OCI-LY3 (cell line): ENCODE measurements at regions not wholly inside any gene's neighbourhood (a gene's known extent, or its start where the extent isn't known, plus 50 kb on each side); places are given as distances from the start of the nearest gene placed in this dataset.
"Not testable (repeated sequence)": the region's sequence is repeated elsewhere in the genome, so short reads cannot be mapped to it uniquely, and the experiment has no call there.

ENCODE experiments used
- H2AFZ ChIP-seq: fragments of 200-600, 300-600 bp; shearing (Covaris generic); 2 replicates; pipeline ENCODE4 v1.6.0; 2014; ENCODE audit warnings: antibody characterized with exemption, low read depth, low read length
- H3K27ac ChIP-seq: fragments of 200-600, 300-600 bp; sonication (generic); 2 replicates; pipeline ENCODE4 v1.5.1; 2014; ENCODE audit warnings: mild to moderate bottlenecking, low read length, moderate library complexity, mixed read lengths
- H3K27me3 ChIP-seq: fragments of 200-600, 300-600 bp; sonication (generic); 2 replicates; pipeline ENCODE4 v1.6.1; 2014; ENCODE audit warnings: low read depth, low read length, mixed read lengths
- H3K36me3 ChIP-seq: fragments of 200-600, 300-600 bp; sonication (generic); replicated peaks from 2 replicates; pipeline ENCODE3; 2014; ENCODE audit warnings: low read depth, low read length, mixed read lengths
- H3K4me1 ChIP-seq: fragments of 300-600, 200-600 bp; sonication (generic); 2 replicates; pipeline ENCODE4 v1.6.1; 2014; ENCODE audit warnings: low read length, mixed read lengths
- H3K4me2 ChIP-seq: fragments of 200-600, 300-600 bp; sonication (generic); 2 replicates; pipeline ENCODE4 v1.6.1; 2014; ENCODE audit warnings: low read length, mixed read lengths
- H3K4me3 ChIP-seq: fragments of 300-600, 200-600 bp; sonication (generic); 2 replicates; pipeline ENCODE4 v1.5.1; 2014; ENCODE audit warnings: antibody characterized with exemption, mild to moderate bottlenecking, low read length, moderate library complexity
- H3K79me2 ChIP-seq: fragments of 300-600, 200-600 bp; shearing (Covaris generic); 2 replicates; pipeline ENCODE4 v1.6.1; 2014; ENCODE audit warnings: mild to moderate bottlenecking, low read length, mixed read lengths
- H3K9ac ChIP-seq: fragments of 300-600, 200-600 bp; shearing (Covaris generic); 2 replicates; pipeline ENCODE4 v1.6.0; 2014; ENCODE audit warnings: mild to moderate bottlenecking, low read length, moderate library complexity
- H3K9me3 ChIP-seq: fragments of 200-600, 300-600 bp; shearing (Covaris generic); 2 replicates; pipeline ENCODE4 v1.6.1; 2014; ENCODE audit warnings: low read length, mixed read lengths; ENCODE audit not compliant: insufficient read depth
- H4K20me1 ChIP-seq: fragments of 200-600, 300-600 bp; sonication (generic); 2 replicates; pipeline ENCODE4 v1.6.1; 2016; ENCODE audit warnings: low read length, mixed read lengths; ENCODE audit not compliant: insufficient read depth
- EZH2phosphoT487 ChIP-seq: fragments of 200-600 bp; shearing (Covaris generic); IDR thresholded peaks from 2 replicates; pipeline ENCODE4 v1.6.1; 2018; ENCODE audit warnings: antibody characterized with exemption, mixed run types, low read depth
- TF ChIP-seq, protein P1 (sequence below): fragments of 200-600, 300-600 bp; sonication (generic); IDR thresholded peaks from 2 replicates; pipeline ENCODE4 v1.5.1; 2014; ENCODE audit warnings: antibody characterized with exemption, low read length, low read depth

- Histone ChIP-seq H3K27me3 (no peaks in the 10 kb centered on the region), H3K4me2 (no peak overlapping the region), H3K27ac (no peak overlapping the region), H3K9ac (no peak overlapping the region), H3K79me2 (no peaks in the 10 kb centered on the region), H3K4me1 (peaks cover 11% of the 10 kb centered on the region), H2AFZ (no peak overlapping the region), H3K4me3 (no peak overlapping the region), H3K9me3 (no peaks in the 10 kb centered on the region), H4K20me1 (no peaks in the 10 kb centered on the region), H3K36me3 (no peaks in the 10 kb centered on the region)
- no peak for TF ChIP-seq EZH2phosphoT487
- TF ChIP-seq, protein P1, sequence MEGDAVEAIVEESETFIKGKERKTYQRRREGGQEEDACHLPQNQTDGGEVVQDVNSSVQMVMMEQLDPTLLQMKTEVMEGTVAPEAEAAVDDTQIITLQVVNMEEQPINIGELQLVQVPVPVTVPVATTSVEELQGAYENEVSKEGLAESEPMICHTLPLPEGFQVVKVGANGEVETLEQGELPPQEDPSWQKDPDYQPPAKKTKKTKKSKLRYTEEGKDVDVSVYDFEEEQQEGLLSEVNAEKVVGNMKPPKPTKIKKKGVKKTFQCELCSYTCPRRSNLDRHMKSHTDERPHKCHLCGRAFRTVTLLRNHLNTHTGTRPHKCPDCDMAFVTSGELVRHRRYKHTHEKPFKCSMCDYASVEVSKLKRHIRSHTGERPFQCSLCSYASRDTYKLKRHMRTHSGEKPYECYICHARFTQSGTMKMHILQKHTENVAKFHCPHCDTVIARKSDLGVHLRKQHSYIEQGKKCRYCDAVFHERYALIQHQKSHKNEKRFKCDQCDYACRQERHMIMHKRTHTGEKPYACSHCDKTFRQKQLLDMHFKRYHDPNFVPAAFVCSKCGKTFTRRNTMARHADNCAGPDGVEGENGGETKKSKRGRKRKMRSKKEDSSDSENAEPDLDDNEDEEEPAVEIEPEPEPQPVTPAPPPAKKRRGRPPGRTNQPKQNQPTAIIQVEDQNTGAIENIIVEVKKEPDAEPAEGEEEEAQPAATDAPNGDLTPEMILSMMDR = no peak
Observed at GRCh38 chr4:181834071-181834470, 409.1 kb upstream of the TENM3 start.

DNA sequence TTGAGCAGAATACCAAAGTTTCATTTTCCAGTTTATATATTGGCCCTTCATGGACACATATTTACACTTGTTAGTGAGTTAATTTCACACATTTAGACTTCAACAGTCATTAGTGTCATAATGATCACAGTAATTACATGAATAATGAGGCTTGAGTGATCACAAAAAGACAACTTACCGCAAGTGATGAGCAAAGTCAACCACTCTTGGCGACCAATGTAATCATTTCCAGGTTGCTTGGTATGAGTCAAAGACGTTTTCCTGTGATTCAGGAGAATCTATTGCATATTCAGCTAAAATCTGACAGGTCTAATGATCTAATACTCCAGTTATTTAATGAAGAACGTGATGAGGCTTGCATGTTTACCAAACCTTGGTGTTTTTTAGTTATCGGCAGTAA is 407.9 kb upstream of the TENM3 start:
- Histone ChIP-seq H3K36me3 (no peaks in the 10 kb centered on the region), H3K9ac (no peak overlapping the region), H3K79me2 (no peaks in the 10 kb centered on the region), H3K27me3 (no peaks in the 10 kb centered on the region), H4K20me1 (no peaks in the 10 kb centered on the region), H3K4me2 (no peak overlapping the region), H3K9me3 (no peaks in the 10 kb centered on the region), H3K27ac (no peak overlapping the region), H3K4me1 (peaks cover 10% of the 10 kb centered on the region), H2AFZ (no peak overlapping the region), H3K4me3 (no peak overlapping the region)
- TF ChIP-seq EZH2phosphoT487 = no peak
- TF ChIP-seq, protein P1 = no peak

DNA sequence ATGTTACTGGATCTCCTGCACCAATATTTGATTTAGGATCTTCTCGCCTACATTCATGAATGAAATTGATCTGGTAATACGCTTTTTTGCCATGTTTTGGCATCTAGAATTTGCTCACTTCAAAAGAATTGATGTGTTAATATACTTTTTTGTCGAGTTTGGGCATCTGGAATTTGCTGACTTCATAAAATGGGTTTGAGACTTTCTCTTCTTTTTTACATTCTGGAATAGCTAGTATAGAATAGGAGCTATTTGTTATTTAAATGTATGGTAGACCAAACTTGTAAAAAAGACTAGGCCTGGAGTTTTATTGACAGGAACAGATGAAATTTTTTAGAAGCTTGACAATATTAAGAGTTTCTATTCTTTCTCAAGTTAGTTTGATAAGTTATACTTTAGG is 404.9 kb upstream of the TENM3 start:
- no peaks in the 10 kb centered on the region for H3K4me1 ChIP-seq
- H3K4me2 ChIP-seq = no peak overlapping the region
- no peaks in the 10 kb centered on the region for H3K27me3 ChIP-seq
- H3K9ac ChIP-seq = no peak overlapping the region
- no peaks in the 10 kb centered on the region for H3K36me3 ChIP-seq
- H3K79me2 ChIP-seq = no peaks in the 10 kb centered on the region
- no peaks in the 10 kb centered on the region for H4K20me1 ChIP-seq
- no peak overlapping the region for H3K27ac ChIP-seq
- H3K9me3 ChIP-seq = no peaks in the 10 kb centered on the region
- TF ChIP-seq, protein P1 = no peak
- TF ChIP-seq EZH2phosphoT487 = no peak
- H3K4me3 ChIP-seq = no peak overlapping the region
- no peak overlapping the region for H2AFZ ChIP-seq

DNA sequence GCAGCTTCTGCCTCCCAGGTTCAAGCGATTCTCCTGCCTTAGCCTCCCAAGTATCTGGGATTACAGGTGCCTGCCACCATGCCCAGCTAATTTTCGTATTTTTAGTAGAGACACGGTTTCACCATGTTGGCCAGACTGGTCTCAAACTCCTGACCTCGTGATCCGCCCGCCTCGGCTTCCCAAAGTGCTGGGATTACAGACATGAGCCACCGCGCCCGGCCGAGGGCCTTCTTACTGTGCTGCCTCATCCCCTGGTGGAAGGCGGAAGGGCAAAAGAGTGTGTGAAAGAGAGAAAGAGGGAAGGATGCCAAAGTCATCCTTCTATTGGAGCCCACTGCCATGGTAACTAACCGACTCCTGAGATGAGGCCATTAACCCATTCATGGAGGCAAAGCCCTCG is 399.4 kb upstream of the TENM3 start:
- H3K27me3 ChIP-seq, H3K9me3 ChIP-seq, H4K20me1 ChIP-seq, H3K4me2 ChIP-seq, H3K4me3 ChIP-seq, H3K4me1 ChIP-seq, H3K9ac ChIP-seq, H3K27ac ChIP-seq, H3K79me2 ChIP-seq, H2AFZ ChIP-seq, H3K36me3 ChIP-seq: not testable (repeated sequence)

GRCh38 chr4:181845617-181846016 is 397.6 kb upstream of the TENM3 start:
- H3K9me3 ChIP-seq = no peaks in the 10 kb centered on the region
- no peaks in the 10 kb centered on the region for H3K79me2 ChIP-seq
- H3K36me3 ChIP-seq = no peaks in the 10 kb centered on the region
- TF ChIP-seq EZH2phosphoT487 = no peak
- TF ChIP-seq, protein P1 = no peak
- no peak overlapping the region for H3K4me2 ChIP-seq
- H2AFZ ChIP-seq = no peak overlapping the region
- H3K27ac ChIP-seq = no peak overlapping the region
- no peaks in the 10 kb centered on the region for H3K4me1 ChIP-seq
- H3K9ac ChIP-seq = no peak overlapping the region
- no peaks in the 10 kb centered on the region for H3K27me3 ChIP-seq
- H4K20me1 ChIP-seq = no peaks in the 10 kb centered on the region
- no peak overlapping the region for H3K4me3 ChIP-seq
